Fibroblast of upper back skin (primary cell): ENCODE measurements at regions not wholly inside any gene's neighbourhood (a gene's known extent, or its start where the extent isn't known, plus 50 kb on each side); places are given as distances from the start of the nearest gene placed in this dataset.

Source experiments
- DNase-seq: peaks from one replicate; pipeline ENCODE4 v3.0.0-alpha.2; 2013

DNA sequence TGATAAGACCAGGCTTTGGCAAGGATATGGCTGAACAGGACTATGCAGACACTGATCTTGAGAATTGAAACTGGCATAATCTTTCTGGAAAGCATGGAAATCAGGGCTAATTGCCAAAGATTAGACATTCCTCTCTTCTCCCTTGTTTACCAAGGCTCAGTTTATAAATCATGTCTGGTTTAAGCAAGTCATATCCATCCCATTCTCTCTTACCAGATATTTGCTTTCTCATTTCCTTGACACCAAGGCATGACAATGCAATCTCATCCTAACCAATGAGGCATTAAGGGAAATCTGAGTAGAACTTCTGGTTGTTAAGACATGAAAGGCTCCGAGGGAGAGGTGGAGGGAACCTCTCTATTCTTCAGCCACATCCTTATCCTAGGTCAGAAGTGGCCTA lies 110.3 kb upstream of the CEP85L start:
- no peak for DNase-seq

DNA sequence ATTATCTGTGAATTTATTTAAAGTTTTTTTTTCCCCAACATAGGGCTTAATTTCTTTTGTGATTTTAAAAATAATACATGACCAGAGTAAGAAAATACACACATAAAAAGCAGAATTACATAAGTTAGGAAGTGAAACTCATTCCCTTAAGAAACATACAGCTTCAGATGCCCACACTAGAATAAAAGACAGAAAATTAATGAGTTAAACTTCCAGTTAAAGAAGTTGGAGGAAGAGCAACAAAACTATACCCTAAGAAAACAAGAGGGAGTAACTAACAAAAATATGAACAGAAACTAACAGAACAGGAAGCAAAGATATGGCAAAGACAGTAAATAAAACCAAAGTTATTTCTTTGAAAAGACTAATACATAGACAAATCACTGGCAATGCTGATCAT lies 107.6 kb upstream of the CEP85L start:
- DNase-seq: no peak

DNA sequence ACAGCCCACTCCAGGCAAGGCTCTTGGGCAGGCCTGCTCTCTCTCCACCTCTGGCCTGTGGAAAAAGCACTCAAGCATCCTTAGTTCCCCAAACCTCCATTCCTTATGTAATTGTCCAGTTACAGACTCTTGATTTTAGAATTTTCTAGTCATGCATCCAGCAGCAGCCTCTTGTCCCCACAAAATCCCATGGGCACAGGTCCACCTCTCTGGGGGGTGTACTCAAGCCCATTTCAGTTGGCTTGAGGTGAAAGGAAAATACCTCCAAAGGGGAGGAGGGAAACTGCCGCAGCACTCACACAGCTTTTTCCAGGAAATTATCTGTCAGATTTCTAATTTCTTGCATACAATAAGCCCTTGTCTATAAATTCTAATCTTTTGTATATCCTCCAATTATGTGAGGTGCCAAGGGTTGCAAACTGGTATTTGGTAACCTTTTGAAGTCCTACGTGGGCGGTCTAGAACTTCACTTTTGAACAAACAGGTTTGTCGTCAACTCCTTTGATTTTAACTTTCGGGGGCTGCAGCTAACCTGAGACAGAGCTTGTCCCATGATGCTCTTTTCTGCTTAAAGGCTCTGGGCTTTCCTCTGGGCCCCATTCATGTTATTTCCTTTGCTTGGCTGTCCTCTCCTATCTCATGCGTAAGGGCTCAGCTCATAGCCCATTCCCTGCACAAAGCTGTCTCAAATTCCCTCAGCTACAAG lies 104.7 kb upstream of the CEP85L start:
- no peak for DNase-seq

DNA sequence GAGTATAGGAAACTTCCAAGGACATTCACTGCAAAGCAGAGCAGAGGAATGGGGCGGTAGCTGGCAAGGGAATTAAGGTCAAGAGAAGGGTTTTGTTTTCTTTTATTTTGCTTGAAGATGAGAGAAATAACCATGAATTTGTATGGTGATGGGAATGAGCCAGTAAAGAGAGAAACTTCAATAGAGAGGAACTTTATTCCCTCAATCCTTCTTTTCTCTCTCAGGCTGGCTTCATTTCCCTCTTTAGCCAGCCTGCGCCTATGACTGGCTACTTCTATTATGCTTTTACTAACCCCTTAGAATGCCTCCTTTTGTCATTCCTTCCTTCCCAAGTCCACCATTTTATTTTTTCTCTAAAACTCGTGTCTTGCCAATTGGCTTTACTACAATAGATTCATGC lies 101.4 kb upstream of the CEP85L start:
- no peak for DNase-seq

DNA sequence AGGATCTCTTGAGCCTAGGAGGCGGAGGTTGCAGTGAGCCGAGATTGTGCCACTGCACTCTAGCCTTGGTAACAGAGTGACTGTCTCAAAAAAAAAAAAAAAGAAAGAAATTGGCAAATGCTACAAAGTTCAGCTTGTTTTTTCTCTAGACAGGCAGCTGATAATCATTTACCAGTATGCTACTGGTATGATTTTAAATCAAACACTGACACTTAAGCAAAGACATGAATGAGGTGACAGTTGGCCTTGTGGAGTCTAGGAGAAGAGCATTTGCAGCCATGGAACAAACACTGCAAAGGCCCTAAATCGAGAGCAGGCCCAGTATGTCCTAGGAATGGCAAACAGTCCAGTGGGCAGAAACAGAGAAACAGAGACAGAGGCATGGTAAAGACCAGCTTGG lies 99.7 kb upstream of the CEP85L start:
- DNase-seq: no peak

DNA sequence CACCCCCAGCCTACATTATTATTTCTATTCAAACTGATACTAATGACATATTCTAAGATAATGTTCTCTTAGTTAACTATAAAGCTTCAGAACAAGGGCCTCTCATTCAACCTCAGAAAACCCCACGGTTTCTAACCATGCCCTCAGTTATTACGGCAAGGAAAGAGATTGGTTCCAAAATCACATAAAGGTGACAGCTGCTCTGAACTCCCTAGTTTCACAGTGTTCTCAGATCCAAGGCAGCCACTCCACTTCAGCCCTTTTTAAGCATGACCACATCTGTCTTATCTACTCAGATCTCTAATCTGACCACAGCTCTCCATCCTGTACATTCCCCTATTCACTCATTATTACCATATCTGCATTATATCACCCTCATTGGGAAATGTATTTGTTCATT lies 98.8 kb upstream of the CEP85L start:
- no peak for DNase-seq

DNA sequence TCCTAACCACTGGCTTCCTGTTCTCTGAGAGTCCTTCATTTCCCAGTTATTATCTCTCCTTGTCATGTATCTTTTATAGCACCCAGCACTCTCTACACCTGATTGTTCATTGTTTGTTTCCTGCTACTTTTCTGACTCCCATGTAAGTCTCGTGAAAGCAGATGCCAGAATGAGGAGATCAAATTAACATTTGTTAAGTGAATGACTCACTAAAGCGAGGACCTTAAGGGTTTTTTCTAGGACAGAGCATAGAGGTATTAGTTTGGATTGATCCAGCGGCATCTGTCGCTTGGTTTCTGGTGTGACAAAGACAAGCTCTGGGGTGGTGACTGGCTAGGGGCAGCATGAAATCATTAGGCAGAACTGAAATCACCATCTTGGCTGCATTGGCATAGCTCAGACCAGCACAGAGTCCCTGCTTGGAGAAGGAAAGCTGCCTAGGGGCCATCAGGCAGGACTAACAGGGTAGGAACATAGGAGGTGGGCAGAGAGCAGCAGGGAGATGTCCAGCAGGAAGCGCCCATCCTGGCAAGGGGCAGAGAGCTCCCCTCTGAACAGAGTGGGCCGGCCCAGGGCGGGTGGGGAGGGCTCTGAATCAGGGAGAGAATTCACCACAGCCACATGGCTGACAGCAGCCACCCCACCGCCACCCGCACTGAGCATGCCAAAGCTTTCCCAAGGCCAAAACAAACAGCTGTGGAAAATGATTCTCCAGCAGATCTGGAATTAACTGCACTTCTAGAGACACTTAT lies 97.1 kb upstream of the CEP85L start:
- DNase-seq: peak; percentile 62

DNA sequence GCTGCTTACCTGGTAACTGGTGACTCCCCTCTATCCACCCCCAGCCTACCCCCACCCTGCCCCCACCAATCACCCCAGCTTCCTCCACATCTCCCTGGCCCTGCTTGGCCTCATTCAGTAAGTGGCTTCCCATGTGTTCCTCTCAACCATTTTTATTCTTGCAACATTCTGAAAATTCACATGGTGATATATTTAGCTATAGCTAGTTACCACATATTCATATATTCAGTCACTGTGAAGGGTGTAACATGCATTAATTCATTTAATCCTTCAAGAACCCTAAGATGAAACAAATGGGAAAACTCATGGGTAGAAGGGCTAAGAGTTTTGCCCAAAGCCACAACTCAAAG lies 95.4 kb upstream of the CEP85L start:
- DNase-seq: no peak

DNA sequence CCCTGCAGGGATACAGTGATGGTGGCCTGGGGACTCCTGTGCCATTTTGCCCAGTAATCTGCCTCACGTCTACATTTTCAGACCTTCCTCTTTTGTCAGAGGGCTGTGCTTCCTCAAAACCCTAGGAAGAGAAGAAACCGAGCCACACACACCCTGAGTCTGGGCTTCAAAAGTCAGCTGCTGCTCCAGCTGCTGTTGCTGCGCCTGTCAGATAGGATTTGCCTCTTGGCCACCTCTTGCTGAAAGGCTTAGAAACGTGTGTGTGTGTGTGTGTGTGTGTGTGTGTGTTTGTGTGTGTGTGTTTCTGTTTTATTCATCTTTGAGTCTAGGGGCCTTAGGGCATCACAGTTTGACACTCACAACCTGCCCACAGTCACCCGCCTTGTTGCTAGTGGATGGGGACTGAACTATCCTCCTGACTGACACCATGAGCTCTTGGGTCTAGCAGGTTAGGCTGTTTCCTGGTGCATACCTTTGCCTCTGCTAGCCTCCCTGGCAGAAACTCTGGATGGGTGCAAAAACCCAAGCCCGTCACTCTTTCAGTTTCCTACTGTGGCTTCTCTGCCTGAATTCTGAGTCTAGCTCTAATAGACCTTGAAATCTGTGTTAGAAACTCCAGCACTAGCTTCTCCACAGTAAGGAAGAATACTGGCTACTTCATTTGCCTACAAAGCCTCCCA lies 94.9 kb upstream of the CEP85L start:
- no peak for DNase-seq

DNA sequence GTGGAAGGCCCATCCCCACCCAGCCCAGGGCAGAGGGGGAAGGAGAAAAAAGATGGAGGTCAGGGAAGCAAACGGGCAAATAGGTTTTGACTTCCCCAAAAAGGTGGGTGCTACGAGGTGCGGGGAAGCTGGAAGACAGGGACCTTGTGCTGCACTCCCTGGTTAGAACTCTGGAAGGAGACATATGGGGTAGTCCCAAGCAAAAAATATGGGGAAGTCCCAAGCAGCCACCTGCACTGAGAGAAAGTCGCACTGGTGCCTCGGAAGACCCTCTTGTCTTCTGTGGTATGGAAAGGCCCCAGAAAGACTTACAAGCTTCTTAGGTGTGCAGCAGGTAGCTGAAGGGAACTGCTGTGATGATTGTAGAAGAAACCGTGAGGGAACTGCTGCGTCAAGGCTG lies 93.8 kb upstream of the CEP85L start:
- no peak for DNase-seq

DNA sequence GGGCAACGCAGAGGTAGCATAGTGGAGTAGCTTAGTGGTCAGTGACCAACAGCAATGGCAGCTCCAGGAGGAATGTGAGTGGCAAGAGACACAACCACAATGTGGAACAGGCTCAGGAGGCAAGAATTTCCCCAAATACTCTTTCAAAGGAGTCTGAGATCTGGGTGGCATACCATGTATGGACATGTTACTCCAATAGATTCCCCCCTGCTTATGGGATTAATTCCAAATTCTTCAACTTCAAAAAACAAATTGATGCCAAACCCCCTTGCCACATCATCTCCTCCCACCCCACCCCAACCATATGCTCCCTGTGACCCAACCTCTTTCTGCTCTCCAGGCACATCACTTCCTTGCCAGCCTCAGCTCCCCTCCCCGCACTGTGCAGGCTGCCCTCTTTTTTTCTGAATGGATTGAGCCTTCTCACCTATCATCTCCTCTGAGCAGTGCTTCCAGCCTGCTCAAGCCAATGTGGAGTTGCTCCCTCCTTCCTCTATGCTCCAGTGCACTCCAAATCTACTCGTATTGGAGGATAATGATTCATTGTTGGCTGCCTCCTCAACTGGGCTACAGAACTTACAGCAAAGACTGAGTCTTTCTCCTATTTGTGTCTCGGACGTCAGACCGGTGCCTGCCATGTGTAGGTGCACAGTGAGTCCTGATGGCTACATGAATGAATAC lies 93.0 kb upstream of the CEP85L start:
- DNase-seq: peak; percentile 93

DNA sequence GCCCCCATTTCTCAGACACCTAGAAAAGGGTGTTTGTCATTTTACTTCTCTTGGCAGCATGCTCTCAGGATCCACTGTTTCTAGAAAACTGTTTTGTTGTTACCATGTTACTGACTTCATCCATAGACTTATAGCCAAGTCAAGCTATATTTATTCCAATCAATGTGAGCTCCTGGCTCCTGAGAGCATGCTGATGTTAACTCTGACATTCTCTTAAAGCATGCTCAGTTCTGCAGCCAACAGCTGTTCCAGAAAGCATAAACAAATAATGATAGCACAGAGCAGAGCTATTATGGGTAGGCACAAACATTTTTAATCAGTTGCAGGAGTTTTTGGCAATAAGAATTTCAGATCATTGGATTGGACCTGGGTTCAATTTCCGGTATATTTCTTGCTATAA lies 92.4 kb upstream of the CEP85L start:
- DNase-seq: peak; percentile 54

DNA sequence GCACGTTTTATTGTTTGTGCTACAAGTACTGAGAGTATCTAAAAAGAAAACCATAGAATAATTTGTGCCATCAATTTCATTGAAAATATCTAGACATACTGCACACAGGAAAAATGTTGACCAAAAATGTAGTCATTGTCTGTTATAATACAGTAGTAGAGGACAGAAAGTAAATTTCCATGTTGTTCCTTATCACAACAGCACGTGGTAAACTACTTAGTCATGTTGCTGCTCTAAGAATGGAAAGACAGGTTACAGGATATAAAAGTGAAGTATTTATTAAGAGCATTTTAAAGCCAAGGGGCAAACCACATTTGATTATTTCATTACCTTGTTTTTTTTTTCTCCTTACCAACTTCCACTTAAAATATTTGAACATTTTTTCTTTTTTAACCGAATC lies 89.0 kb upstream of the CEP85L start:
- DNase-seq: no peak

DNA sequence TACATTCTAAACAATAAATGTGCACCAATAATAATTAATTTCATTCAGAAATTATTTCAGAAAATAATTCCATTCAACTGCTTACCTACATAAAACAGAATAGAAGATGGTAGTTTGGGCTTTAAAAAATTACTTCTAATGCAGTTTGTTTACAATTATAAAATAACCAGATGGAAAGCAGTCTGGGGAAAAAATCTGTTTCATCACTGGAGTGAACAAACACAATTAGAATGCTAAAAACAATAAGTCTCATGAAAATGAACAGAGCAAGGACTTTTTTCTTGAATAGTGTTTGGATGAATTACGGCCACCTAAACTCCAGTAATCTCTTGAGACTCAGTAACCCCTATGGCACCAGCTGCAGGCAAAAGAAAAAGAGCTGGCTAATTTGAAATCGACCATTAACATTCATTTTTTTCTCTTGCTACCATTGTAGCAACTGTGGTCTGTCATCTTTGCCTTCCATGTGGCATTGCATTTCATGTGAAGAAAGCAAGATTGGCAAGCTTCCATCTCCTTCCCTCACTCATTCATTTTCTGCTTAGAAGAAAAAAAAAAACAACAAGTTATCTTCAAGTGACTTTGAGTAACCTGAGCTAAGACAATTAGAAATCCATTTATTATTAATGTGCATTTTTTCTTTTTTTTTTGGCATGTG lies 88.4 kb upstream of the CEP85L start:
- peak; percentile 32 for DNase-seq

DNA sequence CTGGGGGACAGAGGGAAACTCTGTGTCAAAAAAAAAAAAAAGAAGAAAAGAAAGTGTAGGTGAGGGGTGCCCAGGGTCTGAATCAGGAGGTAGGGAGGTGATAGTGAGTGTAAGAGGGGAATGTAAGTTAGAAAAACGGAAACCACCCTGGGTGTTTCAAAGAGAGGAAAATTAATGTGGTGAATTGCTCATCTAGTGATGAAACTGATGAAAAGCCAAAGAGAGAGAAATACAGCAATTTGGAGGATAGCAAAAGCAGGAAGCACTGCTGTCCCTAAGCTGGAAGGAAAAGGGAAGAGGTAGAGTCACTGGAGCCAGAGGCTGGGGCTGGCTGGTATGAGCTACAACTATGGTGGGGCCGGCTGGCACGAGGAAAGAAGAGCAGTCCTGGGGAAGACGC lies 85.0 kb upstream of the CEP85L start:
- DNase-seq: no peak

DNA sequence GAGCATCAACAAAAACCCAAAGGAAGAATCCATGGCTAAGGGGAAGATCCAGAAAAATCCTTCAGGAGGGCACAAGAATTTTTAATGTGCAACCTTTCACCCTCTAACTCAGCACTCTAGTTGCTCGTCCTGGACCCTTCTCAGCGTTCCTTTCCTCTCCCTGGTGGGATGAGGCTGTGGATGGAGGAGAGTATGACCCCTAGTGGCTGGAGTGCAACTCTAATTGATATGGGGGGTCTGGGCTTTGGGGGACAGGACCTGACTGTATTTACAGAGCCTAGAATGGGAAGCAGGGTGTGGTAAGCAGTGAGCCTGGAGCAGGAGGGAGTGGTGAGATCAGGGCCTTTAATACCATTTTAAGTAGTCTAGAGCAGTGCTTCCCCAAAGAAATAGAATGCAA lies 83.9 kb upstream of the CEP85L start:
- peak; percentile 46 for DNase-seq

DNA sequence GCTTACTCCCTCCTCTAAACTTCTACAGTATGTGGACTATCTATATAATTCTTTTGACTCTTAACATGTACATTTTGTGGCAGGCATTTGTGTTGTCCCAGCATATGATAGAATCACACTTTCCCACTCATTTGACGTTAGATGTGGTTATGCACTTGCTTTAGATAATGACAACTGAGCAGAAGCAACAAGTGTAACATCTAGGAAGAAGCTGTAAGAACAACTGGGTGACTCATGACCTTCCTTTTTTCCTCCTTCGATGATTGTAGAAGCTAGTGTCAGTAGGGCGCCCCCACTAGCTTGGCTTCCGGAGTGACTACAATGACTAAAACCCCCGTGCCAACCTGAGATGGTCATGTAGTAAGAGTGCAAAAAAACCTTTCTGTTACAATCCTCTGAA lies 74.6 kb upstream of the CEP85L start:
- no peak for DNase-seq

DNA sequence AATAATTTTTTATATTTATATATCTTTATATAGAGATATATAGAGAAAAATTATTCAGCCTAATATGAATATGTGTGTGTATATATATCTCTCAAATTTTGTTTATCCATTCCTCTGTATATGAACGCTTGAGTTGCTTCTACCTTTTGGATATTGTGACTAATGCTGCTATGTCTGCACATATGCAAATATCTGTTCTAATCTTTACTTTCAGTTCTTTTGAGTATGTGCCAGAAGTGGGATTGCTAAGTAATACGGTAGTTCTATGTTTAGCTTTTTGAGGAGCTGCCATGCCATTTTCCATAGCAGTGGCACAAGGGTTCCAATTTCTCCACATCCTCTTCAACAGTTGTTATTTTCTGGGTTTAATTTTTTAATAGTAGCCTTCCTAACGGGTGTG lies 72.8 kb upstream of the CEP85L start:
- no peak for DNase-seq

DNA sequence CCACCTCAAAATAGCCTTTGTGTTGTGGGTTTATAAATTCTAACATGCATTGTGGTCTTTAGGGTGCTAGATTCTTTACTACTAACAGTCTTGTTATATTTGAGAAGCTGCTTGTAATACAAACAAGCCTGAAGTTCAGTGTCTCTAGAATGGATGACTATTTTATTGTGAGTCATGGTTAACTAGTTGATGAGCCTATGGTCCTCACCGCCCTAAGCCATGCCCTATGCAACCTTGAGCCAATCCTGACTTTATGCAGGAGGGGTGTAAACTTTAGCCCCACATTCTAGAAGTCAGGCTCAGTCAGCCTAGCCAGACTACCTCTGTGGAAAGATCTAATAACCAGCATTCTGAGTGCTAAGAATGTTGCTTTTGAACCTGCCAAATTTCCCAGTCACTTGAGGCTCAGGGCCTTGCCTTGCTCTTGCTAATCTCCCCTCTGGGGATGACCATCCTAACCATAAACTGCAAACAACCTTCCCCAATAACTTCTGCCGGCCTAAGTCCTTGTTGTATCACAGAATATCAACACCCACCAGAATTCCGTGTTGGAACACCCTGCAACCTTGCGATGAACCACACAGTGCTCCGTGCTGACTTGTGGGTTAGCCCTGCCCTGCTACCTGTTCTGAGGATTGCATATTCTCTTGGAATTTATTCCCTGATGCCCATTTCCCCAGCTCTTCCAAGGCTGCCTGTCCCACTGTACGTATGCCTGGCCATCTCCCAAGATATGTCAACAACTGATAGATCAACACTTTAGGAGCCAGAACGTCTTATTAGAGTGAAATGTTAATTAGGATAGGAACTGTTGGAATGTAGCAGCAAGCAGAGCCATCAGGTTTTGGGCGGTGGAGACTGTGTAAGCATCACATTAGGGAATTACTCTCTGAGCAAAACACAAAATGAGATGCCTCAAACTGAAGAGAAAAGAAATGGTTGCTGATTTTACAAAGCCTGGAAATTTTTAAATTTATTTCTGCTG lies 71.7 kb upstream of the CEP85L start:
- no peak for DNase-seq

DNA sequence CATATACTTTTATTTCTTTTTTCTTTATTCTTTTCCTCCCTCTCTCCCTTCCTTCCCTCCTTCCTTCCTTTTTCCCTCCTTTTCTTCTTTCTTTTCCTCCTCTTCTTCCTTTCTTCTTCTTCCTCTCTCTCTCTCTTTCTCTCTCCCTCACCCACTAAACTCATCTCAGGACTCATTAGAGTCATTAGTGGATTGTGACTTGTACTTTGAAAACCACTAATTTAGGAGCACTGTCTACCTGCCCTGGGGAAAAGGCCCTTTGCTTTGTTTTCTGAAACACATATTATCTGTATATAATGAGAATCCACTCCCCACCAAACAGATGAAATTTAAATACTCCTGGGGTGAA lies 68.7 kb upstream of the CEP85L start:
- no peak for DNase-seq

DNA sequence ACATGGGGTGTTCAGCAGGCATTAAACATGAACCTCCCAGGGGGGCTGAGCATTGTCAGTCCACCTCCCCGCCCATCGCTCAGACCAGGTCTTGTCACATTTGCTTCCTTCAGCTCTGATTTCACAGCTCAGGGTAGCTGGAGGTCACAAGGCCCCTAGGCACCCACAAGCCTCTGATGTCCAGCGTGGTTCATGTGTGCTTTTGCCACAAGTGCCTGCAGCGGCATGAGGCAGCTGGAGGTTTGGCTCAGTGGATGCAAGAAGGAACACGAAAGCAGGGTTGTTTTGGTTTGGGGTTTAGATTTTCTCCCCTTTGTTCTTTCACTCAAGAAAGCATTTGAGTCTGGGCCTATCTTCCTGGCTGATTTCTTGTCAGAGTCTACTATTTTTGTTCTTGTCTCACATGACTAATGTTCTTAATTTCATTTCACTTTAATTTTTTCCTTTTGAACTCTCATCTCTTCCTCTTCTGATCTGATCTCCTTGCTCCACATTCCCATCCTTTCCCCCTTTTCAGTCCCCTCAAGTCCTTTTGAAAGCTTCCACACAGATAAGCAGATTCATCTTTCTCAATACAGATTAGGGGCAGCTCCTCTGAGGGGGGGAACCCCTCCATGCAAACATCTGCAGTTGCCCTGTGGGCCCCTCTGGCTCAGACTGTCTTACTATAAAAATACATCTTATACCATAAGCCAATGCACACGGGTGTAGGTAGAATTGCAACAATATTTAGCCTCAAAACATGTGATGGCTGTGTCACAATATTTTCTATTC lies 68.1 kb upstream of the CEP85L start:
- no peak for DNase-seq
